HG03558 (cell line): ENCODE measurements at regions not wholly inside any gene's neighbourhood (a gene's known extent, or its start where the extent isn't known, plus 50 kb on each side); places are given as distances from the start of the nearest gene placed in this dataset.

ENCODE experiments used
- ATAC-seq: cut with Tn5 transposase; IDR thresholded peaks from one replicate; pipeline ENCODE4 v1.9.1; 2021; ENCODE audit warnings: moderate number of reproducible peaks; ENCODE audit not compliant: unreplicated experiment; ENCODE audit errors: extremely low read depth

- no peak for ATAC-seq
These were observed 383.6 kb downstream of the TTLL7 start for GRCh38 chr1:83615370-83615769.

- ATAC-seq, result no peak
These were observed 392.4 kb downstream of the TTLL7 start for GRCh38 chr1:83606416-83606955.

- no peak for ATAC-seq
These were observed 402.6 kb downstream of the TTLL7 start for GRCh38 chr1:83596331-83596730.

- no peak for ATAC-seq
These were observed 405.9 kb downstream of the TTLL7 start for GRCh38 chr1:83593073-83593472.

GRCh38 chr1:83588140-83588539 lies 410.8 kb downstream of the TTLL7 start:
- ATAC-seq, result no peak

- no peak for ATAC-seq
These were observed 415.4 kb downstream of the TTLL7 start for GRCh38 chr1:83583351-83584014.

GRCh38 chr1:83581747-83582146 lies 417.2 kb downstream of the TTLL7 start:
- no peak for ATAC-seq

- ATAC-seq, result no peak
These were observed 424.1 kb downstream of the TTLL7 start for GRCh38 chr1:83574791-83575190.

GRCh38 chr1:83573776-83574175 lies 425.2 kb downstream of the TTLL7 start:
- no peak for ATAC-seq

- ATAC-seq, result no peak
These were observed 427.4 kb downstream of the TTLL7 start for GRCh38 chr1:83571536-83571935.

GRCh38 chr1:83561346-83561745 lies 437.6 kb downstream of the TTLL7 start:
- no peak for ATAC-seq

GRCh38 chr1:83559129-83559840 lies 439.6 kb downstream of the TTLL7 start:
- no peak for ATAC-seq

GRCh38 chr1:83555871-83556270 lies 443.1 kb downstream of the TTLL7 start:
- no peak for ATAC-seq

- ATAC-seq, result no peak
These were observed 444.8 kb downstream of the TTLL7 start for GRCh38 chr1:83554174-83554573.

- no peak for ATAC-seq
These were observed 446.1 kb downstream of the TTLL7 start for GRCh38 chr1:83552820-83553219.

GRCh38 chr1:83548311-83548710 lies 450.6 kb downstream of the TTLL7 start:
- ATAC-seq, result no peak

- no peak for ATAC-seq
These were observed 451.0 kb downstream of the TTLL7 start for GRCh38 chr1:83547901-83548300.

- ATAC-seq, result no peak
These were observed 452.1 kb downstream of the TTLL7 start for GRCh38 chr1:83546874-83547273.

- no peak for ATAC-seq
These were observed 453.7 kb downstream of the TTLL7 start for GRCh38 chr1:83545066-83545862.

GRCh38 chr1:83543222-83543973 lies 455.5 kb downstream of the TTLL7 start:
- no peak for ATAC-seq
